Activated CD4-positive, alpha-beta T cell treated with anti-CD3 and anti-CD28 coated beads, Interleukin-2, amount 10 ng/mL, durations not matched to agents 7 days and 5 days (primary cell): ENCODE measurements at regions not wholly inside any gene's neighbourhood (a gene's known extent, or its start where the extent isn't known, plus 50 kb on each side); places are given as distances from the start of the nearest gene placed in this dataset.

Experiments
- CTCF ChIA-PET: fragments of 350-600 bp; sonication (Branson Sonifier 250); formaldehyde crosslinking; loops from one replicate; lab custom pipeline; 2021; ENCODE audit warnings: antibody characterized with exemption; lab: Charles Lee
- POLR2A ChIA-PET: fragments of 350-600 bp; sonication (Branson Sonifier 250); formaldehyde crosslinking; loops from one replicate; lab custom pipeline; 2021; ENCODE audit warnings: antibody characterized with exemption; lab: Charles Lee
- DNase-seq: peaks from one replicate; pipeline ENCODE4 v3.0.0-alpha.2; 2020
- H3K27ac Mint-ChIP-seq: one replicate; pipeline ENCODE4 v1.8.0; 2021; ENCODE audit warnings: mild to moderate bottlenecking, moderate library complexity, mixed read lengths
- H3K27me3 Mint-ChIP-seq: one replicate; pipeline ENCODE4 v1.8.0; 2021; ENCODE audit warnings: mixed read lengths
- H3K36me3 Mint-ChIP-seq: one replicate; pipeline ENCODE4 v1.8.0; 2021; ENCODE audit warnings: low read depth, mixed read lengths
- H3K4me1 Mint-ChIP-seq: one replicate; pipeline ENCODE4 v1.8.0; 2021; ENCODE audit warnings: mixed read lengths
- H3K4me3 Mint-ChIP-seq: one replicate; pipeline ENCODE4 v1.8.0; 2021; ENCODE audit warnings: mild to moderate bottlenecking, moderate library complexity, mixed read lengths
- H3K9me3 Mint-ChIP-seq: one replicate; pipeline ENCODE4 v1.8.0; 2021; ENCODE audit warnings: mixed read lengths

DNA sequence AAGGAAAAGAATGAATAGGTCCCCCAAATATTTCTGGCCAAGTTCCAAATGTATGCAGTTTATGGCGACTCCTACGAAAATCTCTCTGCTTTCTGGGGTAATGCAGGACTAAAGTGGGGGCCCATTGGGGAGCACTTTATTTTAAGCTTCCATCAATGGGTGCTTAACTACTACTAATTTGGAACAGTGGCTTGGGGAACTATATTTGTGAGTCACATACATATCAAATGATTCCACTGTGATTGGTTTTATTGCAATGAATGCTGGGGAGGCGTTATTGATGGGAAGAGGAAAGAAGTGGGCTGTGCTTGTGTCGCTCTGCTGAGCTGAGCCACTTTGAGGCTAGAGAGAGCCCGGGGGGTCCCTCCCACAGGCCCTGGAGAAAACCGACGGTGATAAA is 560.4 kb upstream of the SALL3 start:
- Mint-ChIP-seq H3K9me3 (no peaks in the 10 kb centered on the region), H3K27me3 (no peaks in the 10 kb centered on the region), H3K36me3 (no peaks in the 10 kb centered on the region), H3K27ac (no peak overlapping the region), H3K4me1 (no peaks in the 10 kb centered on the region), H3K4me3 (no peak overlapping the region)
- CTCF ChIA-PET: no interaction called here
- no peak for DNase-seq
- POLR2A ChIA-PET: no interaction called here

DNA sequence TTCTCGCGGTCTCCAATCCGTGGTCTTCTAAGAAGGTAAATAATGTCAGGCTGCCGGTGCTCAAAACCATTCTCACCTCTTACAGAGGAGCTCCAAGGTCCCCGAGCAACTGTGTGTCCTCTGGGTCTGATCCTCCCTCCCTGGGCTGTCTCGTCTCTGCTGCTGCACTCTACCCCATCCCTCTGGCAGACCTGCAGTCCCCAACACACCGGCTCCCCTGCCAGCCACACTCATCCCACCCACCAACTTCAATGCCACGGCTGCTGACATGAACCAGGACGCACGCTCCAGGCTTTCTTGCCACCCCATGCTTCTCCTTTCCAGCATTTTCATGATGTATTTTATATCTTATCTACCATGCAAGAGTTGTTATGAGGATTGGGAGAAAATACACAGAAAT is 559.5 kb upstream of the SALL3 start:
- no peak for DNase-seq
- H3K27me3 Mint-ChIP-seq: no peaks in the 10 kb centered on the region
- no peaks in the 10 kb centered on the region for H3K36me3 Mint-ChIP-seq
- no peaks in the 10 kb centered on the region for H3K9me3 Mint-ChIP-seq
- ChIA-PET POLR2A (no interaction called here), CTCF (no interaction called here)
- no peak overlapping the region for H3K27ac Mint-ChIP-seq
- H3K4me1 Mint-ChIP-seq: no peaks in the 10 kb centered on the region
- no peak overlapping the region for H3K4me3 Mint-ChIP-seq

DNA sequence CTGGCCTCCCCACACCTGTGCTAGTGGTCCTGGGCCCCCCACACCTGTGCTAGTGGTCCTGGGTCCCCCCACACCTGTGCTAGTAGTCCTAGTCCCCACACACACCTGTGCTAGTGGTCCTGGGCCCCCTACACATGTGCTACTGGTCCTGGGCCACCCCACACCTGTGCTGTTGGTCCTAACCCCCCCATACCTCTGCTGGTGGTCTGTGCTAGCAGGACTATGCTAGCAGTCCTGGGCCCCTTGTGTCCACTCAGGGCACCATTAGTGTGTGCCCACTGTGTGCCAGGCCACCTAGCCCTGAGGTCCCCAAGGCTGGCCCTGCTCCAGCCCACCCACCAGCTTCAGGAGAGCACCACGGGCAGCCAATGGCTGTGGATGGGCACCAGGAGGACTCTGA is 558.2 kb upstream of the SALL3 start:
- no peak overlapping the region for H3K4me3 Mint-ChIP-seq
- H3K27me3 Mint-ChIP-seq: no peaks in the 10 kb centered on the region
- ChIA-PET CTCF (no interaction called here), POLR2A (no interaction called here)
- DNase-seq: no peak
- H3K36me3 Mint-ChIP-seq: no peaks in the 10 kb centered on the region
- no peaks in the 10 kb centered on the region for H3K9me3 Mint-ChIP-seq
- no peaks in the 10 kb centered on the region for H3K4me1 Mint-ChIP-seq
- no peak overlapping the region for H3K27ac Mint-ChIP-seq

DNA sequence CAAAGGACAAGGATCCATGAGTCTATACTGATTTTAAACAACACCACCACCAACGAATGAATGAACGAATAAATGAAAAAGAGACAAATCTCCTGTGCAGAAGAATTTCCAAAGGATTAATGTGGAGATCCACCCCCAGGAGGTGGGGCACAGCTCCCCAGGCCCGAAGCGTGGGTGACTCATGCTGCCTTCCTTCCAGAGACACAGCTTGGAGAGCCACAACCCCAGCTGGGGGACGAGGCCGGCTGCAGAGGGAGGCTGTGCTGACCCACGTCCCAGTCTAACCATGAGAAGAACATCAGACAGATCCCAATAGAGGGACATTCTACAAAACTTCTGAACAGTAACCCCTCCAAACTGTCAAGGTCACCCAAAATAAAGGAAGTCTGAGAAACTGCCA is 557.3 kb upstream of the SALL3 start:
- Mint-ChIP-seq H3K9me3 (no peaks in the 10 kb centered on the region), H3K27me3 (no peaks in the 10 kb centered on the region), H3K36me3 (no peaks in the 10 kb centered on the region), H3K4me3 (no peak overlapping the region), H3K27ac (no peak overlapping the region), H3K4me1 (no peaks in the 10 kb centered on the region)
- ChIA-PET CTCF (no interaction called here), POLR2A (no interaction called here)
- DNase-seq: no peak

DNA sequence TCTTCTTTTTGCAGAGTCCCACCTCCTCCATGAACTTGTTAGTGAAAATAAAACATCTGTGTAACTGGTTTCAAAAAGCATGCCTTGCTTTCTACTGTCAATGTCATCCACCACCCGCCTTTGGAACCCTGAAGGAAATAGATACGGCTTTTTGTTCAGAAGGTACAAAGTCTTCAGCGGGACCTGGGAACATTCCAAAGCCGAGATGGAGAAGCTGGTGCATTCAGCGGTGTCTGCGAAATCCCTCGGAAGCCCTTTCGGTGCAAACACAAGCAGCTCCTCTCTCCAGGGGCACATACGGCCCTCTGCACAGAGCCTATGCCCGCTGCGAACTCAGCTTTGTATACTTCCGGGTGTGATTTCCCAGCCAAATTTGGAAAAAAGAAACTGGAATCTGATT is 555.8 kb upstream of the SALL3 start:
- Mint-ChIP-seq H3K27ac (no peak overlapping the region), H3K9me3 (no peaks in the 10 kb centered on the region), H3K36me3 (no peaks in the 10 kb centered on the region), H3K4me1 (no peaks in the 10 kb centered on the region), H3K27me3 (no peaks in the 10 kb centered on the region), H3K4me3 (no peak overlapping the region)
- DNase-seq: no peak
- ChIA-PET CTCF (no interaction called here), POLR2A (no interaction called here)

DNA sequence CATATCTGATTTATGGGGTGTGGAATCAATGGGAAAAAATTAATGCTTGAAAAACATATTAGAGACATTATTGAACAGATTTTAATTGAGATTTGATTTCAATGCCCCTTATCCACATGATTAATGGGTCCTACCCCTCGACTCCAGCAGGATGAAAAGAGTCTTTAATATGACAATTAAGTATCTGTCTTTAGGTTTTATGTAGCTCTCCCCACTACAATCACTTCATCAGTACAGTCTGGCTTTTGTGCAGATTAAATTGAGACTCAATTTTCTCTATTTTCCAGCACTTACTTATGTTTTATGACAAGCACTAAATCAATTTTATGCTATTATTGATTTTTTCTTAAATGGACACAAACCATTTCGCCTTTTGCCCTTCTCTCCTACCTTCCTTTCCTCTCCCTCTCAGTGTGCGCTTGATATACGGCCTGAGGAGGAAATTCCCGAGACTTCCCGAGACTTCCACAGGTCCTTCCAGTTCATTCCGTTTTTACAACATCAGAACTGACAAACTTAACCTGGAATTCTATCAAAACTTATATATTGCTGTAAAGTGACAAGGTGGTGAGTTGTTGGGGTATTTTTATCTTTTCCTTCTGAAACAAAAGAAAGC is 555.1 kb upstream of the SALL3 start:
- Mint-ChIP-seq H3K4me1 (no peaks in the 10 kb centered on the region), H3K27me3 (no peaks in the 10 kb centered on the region), H3K9me3 (no peaks in the 10 kb centered on the region), H3K36me3 (no peaks in the 10 kb centered on the region), H3K4me3 (no peak overlapping the region), H3K27ac (no peak overlapping the region)
- ChIA-PET CTCF (no interaction called here), POLR2A (no interaction called here)
- no peak for DNase-seq

DNA sequence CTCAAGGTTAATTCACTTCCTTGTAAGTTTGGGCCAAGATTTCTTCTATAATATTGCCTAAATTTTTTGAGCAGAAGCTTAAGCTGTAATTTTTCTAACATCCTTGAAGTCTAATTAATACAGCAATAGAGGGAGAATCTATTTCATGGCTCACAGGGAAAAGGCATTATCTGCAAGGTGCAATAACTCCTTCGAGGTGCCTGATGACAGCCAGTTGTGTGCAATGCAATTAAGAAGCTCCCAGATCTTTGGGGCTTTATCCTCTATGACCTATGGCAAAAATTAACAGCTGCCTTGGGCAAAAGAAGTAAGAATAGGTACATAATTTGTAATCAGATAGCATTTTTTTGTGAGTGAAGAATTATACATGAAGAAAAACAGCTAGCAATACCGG is 554.6 kb upstream of the SALL3 start:
- H3K4me1 Mint-ChIP-seq: no peaks in the 10 kb centered on the region
- POLR2A ChIA-PET: no interaction called here

DNA sequence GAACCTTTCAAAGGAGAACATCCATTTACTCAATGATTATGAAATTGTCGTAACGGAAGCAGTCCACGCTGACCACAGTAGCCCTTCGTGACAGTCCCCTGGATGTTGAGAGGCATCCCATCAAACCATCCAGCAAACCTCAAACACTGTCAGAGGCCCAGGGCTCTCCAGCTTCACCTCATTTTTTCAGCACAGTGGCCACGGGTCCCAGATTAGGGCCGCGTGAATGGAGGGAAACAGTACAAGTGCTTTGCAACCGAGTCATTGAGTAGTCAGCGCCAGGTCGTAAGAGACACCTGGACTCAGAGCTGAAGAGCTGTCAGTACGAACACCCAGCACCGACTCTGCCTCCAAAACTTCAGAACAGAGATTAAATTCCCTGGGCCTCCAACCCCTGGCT is 552.5 kb upstream of the SALL3 start:
- H3K27ac Mint-ChIP-seq: no peak overlapping the region
- CTCF ChIA-PET: no interaction called here
- POLR2A ChIA-PET: no interaction called here
- no peaks in the 10 kb centered on the region for H3K36me3 Mint-ChIP-seq
- H3K4me3 Mint-ChIP-seq: no peak overlapping the region
- DNase-seq: no peak
- peaks cover 3% of the 10 kb centered on the region for H3K9me3 Mint-ChIP-seq
- no peaks in the 10 kb centered on the region for H3K4me1 Mint-ChIP-seq
- H3K27me3 Mint-ChIP-seq: no peaks in the 10 kb centered on the region

More for the DNA sequence above, 554.6 kb upstream of the SALL3 start:
- Mint-ChIP-seq H3K27me3 (no peaks in the 10 kb centered on the region), H3K36me3 (no peaks in the 10 kb centered on the region), H3K4me3 (no peak overlapping the region), H3K9me3 (no peaks in the 10 kb centered on the region), H3K27ac (no peak overlapping the region)
- DNase-seq: no peak
- CTCF ChIA-PET: no interaction called here

DNA sequence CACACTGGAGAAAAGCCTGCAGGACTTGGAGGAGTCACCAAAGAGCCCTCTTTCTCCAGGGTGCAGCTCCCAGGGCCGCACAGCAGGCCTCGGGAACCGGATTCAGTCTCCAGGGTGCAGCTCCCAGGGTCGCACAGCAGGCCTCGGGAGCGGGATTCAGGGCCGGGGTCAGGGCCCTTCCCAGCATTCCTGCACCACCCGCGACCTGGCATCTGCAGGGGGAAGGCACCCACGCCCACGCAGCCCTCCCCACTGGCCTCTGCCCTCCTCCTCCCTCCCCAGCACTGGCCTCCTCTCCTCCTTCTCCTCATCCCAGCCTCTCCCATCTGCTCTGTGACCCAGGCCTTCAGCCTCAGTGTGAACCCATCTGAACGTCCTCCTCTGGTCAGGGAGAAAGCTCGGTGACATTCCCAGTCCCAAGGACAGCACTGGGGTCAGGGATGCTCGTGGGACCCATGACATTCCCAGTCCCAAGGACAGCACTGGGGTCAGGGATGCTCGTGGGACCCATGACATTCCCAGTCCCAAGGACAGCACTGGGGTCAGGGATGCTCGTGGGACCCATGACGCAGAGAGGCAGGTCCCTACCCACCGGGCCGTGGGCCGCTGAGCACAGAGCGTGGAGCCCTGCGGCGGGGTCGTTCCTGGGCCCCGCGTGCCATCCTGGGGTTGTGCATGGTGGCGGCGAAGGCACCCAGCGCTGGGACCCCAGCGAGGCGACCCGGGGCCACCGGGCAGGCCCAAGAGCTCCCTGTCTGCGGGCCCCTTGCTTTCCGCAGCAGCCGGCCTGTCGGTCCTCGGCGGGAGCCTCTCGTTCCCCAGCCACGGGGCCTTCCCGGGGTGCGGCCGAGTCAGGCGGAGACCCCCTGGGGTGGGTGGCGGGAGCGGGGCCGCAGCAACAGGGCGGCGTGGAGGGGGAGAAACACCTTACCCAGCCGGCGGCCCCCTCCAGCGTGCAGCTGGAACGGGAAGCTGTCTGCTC is 550.2 kb upstream of the SALL3 start:
- no peak overlapping the region for H3K27ac Mint-ChIP-seq
- H3K9me3 Mint-ChIP-seq: peaks cover 3% of the 10 kb centered on the region
- H3K27me3 Mint-ChIP-seq: no peaks in the 10 kb centered on the region
- DNase-seq: no peak
- H3K4me3 Mint-ChIP-seq: no peak overlapping the region
- POLR2A ChIA-PET: no interaction called here
- H3K36me3 Mint-ChIP-seq: no peaks in the 10 kb centered on the region
- CTCF ChIA-PET: no interaction called here
- H3K4me1 Mint-ChIP-seq: no peaks in the 10 kb centered on the region

DNA sequence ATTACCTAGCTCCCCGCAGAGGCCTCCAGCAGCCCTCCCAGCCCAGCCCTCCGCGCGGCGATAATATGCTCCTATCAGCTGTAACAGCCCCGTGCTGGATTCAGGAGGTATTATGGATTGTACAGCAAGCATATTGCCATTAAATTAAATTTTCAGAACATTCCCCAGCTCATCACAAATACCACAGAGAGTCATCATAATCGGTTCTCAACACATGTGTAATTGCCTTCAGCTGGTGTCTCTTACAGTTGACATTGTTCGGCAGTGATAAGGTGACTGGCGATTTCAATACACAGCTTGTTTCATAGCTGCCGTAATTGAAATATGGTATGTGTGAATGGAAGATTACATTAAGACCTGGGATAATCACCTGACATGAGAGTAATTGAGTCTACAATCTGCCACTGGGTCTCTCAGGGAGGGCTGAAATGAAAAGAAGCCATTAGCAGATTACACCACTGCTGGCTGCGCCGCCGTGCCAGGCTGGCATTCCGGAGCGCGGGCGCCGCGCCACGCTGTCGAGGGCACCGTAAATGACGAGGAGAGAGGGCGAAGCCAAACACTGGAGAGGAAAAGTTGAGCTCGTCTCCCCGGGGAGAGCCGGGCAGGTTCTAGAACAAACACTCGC is 549.4 kb upstream of the SALL3 start:
- POLR2A ChIA-PET: no interaction called here
- H3K4me1 Mint-ChIP-seq: no peaks in the 10 kb centered on the region
- no peak overlapping the region for H3K4me3 Mint-ChIP-seq
- DNase-seq: no peak
- peaks cover 3% of the 10 kb centered on the region for H3K9me3 Mint-ChIP-seq
- CTCF ChIA-PET: no interaction called here
- H3K27me3 Mint-ChIP-seq: no peaks in the 10 kb centered on the region
- H3K27ac Mint-ChIP-seq: no peak overlapping the region
- no peaks in the 10 kb centered on the region for H3K36me3 Mint-ChIP-seq

DNA sequence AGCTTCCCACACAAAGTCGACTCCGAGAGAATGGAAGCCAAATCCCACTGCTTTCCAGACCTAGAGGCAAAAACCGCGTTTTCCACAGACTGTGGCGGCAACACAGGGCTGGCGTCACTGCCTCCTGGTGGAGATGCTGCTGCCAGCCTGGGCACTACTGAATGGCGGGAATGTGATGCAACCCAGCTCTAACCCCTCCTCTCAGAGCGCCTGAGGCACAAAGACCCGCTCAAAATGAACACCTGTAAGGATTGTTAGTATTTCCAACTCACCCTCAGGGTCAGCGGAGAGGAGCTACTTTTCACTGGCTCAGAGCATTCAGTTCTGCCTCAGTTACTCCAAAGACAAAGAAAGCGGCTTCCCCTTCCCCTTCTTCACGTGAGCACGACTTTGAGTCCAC is 548.0 kb upstream of the SALL3 start:
- Mint-ChIP-seq H3K4me3 (no peak overlapping the region), H3K36me3 (no peaks in the 10 kb centered on the region), H3K27me3 (no peaks in the 10 kb centered on the region), H3K4me1 (no peaks in the 10 kb centered on the region), H3K9me3 (peaks cover 3% of the 10 kb centered on the region), H3K27ac (no peak overlapping the region)
- POLR2A ChIA-PET: no interaction called here
- CTCF ChIA-PET: no interaction called here
- no peak for DNase-seq

DNA sequence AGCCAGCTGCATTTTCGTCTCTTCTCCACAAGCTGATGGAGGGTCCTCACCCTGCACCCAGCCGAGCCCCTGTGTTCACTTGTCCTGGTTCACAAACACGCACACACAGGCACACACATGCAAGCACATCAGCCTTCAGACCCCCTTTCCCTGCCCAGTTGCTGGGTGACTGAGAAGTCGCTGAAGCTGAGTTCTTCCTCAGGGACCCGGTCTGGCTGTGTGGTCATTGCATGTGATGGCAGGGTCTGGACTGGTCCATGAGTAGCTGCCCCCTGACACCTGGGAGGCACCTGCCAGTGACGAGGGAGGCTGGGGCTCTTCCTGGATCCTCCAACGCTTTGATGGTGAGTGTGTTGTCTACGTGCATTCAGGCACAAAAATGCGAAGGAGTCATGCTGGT is 546.1 kb upstream of the SALL3 start:
- no peak overlapping the region for H3K27ac Mint-ChIP-seq
- ChIA-PET CTCF (no interaction called here), POLR2A (no interaction called here)
- no peak for DNase-seq
- H3K9me3 Mint-ChIP-seq: peaks cover 3% of the 10 kb centered on the region
- no peaks in the 10 kb centered on the region for H3K27me3 Mint-ChIP-seq
- H3K4me3 Mint-ChIP-seq: no peak overlapping the region
- no peaks in the 10 kb centered on the region for H3K4me1 Mint-ChIP-seq
- no peaks in the 10 kb centered on the region for H3K36me3 Mint-ChIP-seq

DNA sequence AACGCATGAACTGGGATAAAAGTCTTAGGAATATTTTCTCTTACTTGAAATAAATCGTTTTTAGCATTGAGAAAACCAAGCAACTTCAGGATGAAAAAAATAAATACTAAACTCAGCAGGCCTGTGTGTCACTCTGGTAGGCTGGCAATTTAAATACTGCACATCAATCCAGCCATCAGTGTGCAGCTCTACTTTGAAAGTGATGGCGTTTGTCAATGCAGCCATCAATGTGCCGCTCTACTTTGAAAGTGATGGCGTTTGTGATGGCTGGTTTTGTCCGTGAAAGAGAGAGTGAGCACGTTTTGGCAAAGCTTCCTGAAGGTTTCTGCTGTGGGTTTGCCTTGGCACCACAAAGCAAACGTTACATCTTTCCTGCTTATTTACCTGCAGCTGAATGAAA is 543.5 kb upstream of the SALL3 start:
- no peak for DNase-seq
- no peaks in the 10 kb centered on the region for H3K4me1 Mint-ChIP-seq
- no peak overlapping the region for H3K27ac Mint-ChIP-seq
- no peaks in the 10 kb centered on the region for H3K9me3 Mint-ChIP-seq
- H3K4me3 Mint-ChIP-seq: no peak overlapping the region
- ChIA-PET POLR2A (no interaction called here), CTCF (no interaction called here)
- H3K27me3 Mint-ChIP-seq: no peaks in the 10 kb centered on the region
- no peaks in the 10 kb centered on the region for H3K36me3 Mint-ChIP-seq
